Loucy (cell line): ENCODE measurements at regions not wholly inside any gene's neighbourhood (a gene's known extent, or its start where the extent isn't known, plus 50 kb on each side); places are given as distances from the start of the nearest gene placed in this dataset.

Experiments
- CTCF ChIP-seq: fragments of 200-600 bp; sonication (generic); conservative IDR thresholded peaks from 2 replicates; pipeline ENCODE4 v1.5.1; 2014; ENCODE audit warnings: mild to moderate bottlenecking, antibody characterized with exemption, low read length
- EZH2phosphoT487 ChIP-seq: fragments of 200-600 bp; IDR thresholded peaks from 2 replicates; pipeline ENCODE4 v1.6.1; 2018; ENCODE audit warnings: antibody characterized with exemption, mild to moderate bottlenecking, moderate library complexity, borderline replicate concordance

GRCh38 chr1:25027822-25028586, 97.9 kb upstream of the RUNX3 start:
- TF ChIP-seq CTCF: no peak
- no peak for TF ChIP-seq EZH2phosphoT487
